HG03342 (cell line): ENCODE measurements at regions not wholly inside any gene's neighbourhood (a gene's known extent, or its start where the extent isn't known, plus 50 kb on each side); places are given as distances from the start of the nearest gene placed in this dataset.

ENCODE experiments used
- ATAC-seq: cut with Tn5 transposase; IDR thresholded peaks from one replicate; pipeline ENCODE4 v1.9.1; 2021; ENCODE audit warnings: mild to moderate bottlenecking, moderate library complexity; ENCODE audit not compliant: unreplicated experiment

DNA sequence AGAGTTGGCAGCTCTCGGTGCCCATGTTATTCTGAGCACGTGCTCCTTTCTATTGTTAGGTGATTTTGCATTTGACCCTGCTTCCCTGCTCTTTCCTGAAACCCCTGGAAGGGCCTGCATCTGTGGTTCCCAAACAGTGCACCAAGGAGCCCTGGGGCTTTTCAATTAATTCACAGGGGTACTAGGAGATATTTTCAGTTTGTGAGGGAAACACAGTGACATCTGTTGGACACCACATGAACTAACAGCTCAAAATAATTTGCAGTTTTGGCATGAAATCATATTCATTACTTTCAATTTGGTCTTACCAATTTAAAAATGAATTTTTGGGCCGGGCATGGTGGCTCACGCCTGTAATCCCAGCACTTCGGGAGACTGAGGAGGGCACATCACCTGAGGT, 156.6 kb downstream of the GATB start:
- ATAC-seq = no peak

GRCh38 chr4:151605215-151605614, 155.6 kb downstream of the GATB start:
- ATAC-seq = no peak

DNA sequence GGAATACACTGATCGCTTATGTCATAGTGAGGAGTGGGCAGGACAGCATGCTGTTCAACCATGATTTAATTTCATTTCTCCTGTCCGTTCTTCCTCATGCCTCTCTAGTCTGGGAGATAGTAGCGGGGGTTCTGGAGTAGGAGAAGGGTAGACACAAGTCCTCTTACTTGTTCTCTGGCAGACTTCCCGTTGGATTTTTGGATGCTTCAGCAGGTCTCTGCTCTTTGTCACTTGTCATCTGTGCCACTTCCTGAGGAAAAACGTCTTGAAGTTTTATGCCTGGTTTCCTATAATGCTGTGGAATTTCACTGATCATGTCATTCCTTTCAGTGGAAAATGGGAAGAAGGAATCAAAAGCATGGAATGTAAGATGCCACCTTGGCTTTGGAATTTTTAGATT, 154.7 kb downstream of the GATB start:
- no peak for ATAC-seq

DNA sequence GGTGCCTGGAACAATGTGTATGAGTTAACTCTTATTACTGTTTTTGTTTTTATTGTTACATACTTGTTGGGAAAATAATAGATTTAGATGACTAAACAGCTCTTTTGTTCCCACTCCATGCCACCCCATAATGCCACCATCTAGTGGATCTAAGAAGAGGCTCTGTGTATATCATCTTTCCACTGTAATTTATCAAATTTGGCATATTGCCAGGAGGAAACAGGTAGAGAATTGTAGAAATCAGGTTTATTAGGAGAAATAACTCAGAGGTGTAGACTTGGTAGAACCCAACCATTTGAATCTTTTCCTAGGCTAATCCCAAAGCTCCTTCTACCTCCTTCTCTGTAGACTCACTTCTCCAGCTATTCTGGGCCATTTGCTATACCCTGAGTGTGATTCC, 150.6 kb downstream of the GATB start:
- no peak for ATAC-seq

DNA sequence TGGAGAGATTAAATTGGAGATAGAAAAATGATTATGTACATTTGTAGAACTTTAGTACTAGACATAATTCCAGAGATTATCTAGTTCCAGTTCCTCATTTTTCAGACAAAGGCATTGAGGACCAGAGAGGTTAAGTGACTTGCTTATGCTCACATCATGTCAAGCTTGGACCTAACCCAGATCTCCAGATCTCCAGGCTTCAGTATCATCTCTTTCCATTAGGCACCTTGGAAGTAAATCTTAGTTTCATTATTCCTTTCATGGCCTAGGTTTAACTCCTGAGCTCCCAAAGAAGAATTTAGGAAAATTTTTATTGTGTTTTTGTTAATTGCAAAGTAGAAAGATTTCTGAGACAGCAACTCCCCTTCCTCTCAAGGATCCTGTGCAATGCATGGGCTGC, 148.8 kb downstream of the GATB start:
- no peak for ATAC-seq

DNA sequence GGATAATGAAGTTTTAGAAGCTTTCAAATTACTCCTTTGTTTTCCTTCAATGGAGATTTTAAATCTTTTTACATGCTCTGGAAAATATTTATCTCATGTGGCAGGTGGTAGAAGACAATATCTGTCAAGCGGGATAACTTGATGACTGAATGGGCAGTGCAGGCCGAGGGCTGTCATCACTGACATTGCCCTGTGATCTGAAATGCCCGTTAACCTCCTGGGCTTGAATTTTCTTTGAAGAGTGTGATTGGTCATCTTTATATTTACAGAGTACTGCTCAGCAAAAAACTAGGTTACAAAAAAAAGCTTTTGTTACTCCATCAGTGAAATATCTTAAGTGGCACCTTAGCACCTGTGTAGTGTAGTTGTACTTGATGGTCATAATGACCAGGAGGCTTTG, 147.5 kb downstream of the GATB start:
- no peak for ATAC-seq

GRCh38 chr4:151614561-151614960, 146.2 kb downstream of the GATB start:
- ATAC-seq = no peak

- no peak for ATAC-seq
Measured at GRCh38 chr4:151618858-151619257, 141.9 kb downstream of the GATB start.

- no peak for ATAC-seq
Measured at GRCh38 chr4:151620066-151620465, 140.7 kb downstream of the GATB start.
